A673 (cell line): ENCODE measurements at regions not wholly inside any gene's neighbourhood (a gene's known extent, or its start where the extent isn't known, plus 50 kb on each side); places are given as distances from the start of the nearest gene placed in this dataset.

Experiments
- BruUV-seq: library from RNA; stranded (reverse); fragments of 400-500 nt; replicated peaks from 2 replicates; lab custom pipeline; 2021; lab: Mats Ljungman, UMichigan
- CTCF ChIA-PET: fragments of 300-600 bp; sonication (Branson Sonifier 250); formaldehyde crosslinking; loops from one replicate; lab custom pipeline; 2022; ENCODE audit warnings: antibody characterized with exemption; lab: Charles Lee
- POLR2A ChIA-PET: fragments of 300-600 bp; sonication (Branson Sonifier 250); formaldehyde crosslinking; loops from one replicate; lab custom pipeline; 2022; ENCODE audit warnings: antibody characterized with exemption; ENCODE audit not compliant: low non-redundant PET; lab: Charles Lee
- DNase-seq: peaks from one replicate; pipeline ENCODE4 v3.0.0-alpha.2; 2015; ENCODE audit warnings: low spot score
- H3K27ac ChIP-seq: fragments of 200-600 bp; sonication (generic); 2 replicates; pipeline ENCODE4 v1.5.1; 2016; ENCODE audit warnings: mixed run types, low read depth, mild to moderate bottlenecking, mixed read lengths, antibody characterized with exemption, low read length; ENCODE audit not compliant: poor library complexity, severe bottlenecking
- H3K27me3 ChIP-seq: fragments of 200-600 bp; sonication (generic); replicated peaks from 2 replicates; pipeline ENCODE4 v1.6.1; 2017; ENCODE audit warnings: mixed run types, low read depth, mild to moderate bottlenecking, mixed read lengths, antibody characterized with exemption, low read length; ENCODE audit not compliant: insufficient read depth, poor library complexity
- H3K36me3 ChIP-seq: fragments of 200-600 bp; sonication (generic); 2 replicates; pipeline ENCODE4 v1.6.1; 2016; ENCODE audit warnings: mixed run types, mild to moderate bottlenecking, mixed read lengths, antibody characterized with exemption, low read length; ENCODE audit not compliant: insufficient read depth, poor library complexity, severe bottlenecking
- H3K4me1 ChIP-seq: fragments of 200-600 bp; sonication (generic); 2 replicates; pipeline ENCODE4 v1.6.1; 2017; ENCODE audit warnings: mixed run types, mild to moderate bottlenecking, mixed read lengths, antibody characterized with exemption, low read length; ENCODE audit not compliant: insufficient read depth, poor library complexity, severe bottlenecking
- H3K4me3 ChIP-seq: fragments of 200-600 bp; sonication (generic); 2 replicates; pipeline ENCODE4 v1.5.1; 2016; ENCODE audit warnings: low read depth, mixed run types, mild to moderate bottlenecking, mixed read lengths, low read length; ENCODE audit not compliant: poor library complexity, severe bottlenecking
- H3K9me3 ChIP-seq: fragments of 200-600 bp; sonication (generic); 2 replicates; pipeline ENCODE4 v1.6.1; 2016; ENCODE audit warnings: mixed run types, low read depth, mild to moderate bottlenecking, mixed read lengths, antibody characterized with exemption, low read length; ENCODE audit not compliant: poor library complexity, severe bottlenecking
- EZH2 ChIP-seq: fragments of 200-600 bp; sonication (generic); IDR thresholded peaks from 2 replicates; pipeline ENCODE4 v1.6.1; 2017; ENCODE audit warnings: borderline replicate concordance, low read depth, mild to moderate bottlenecking, mixed read lengths, antibody characterized with exemption, low read length; ENCODE audit not compliant: poor library complexity, severe bottlenecking
- intact Hi-C: fragments of 100-400 bp; cut with micrococcal nuclease; formaldehyde crosslinking; loops from one replicate; pipeline ENCODE4 v1.10.0; 2022; ENCODE audit not compliant: unreplicated experiment
- TF ChIP-seq, protein P1 (sequence below): fragments of 300-800, 200-600 bp; sonication (generic); conservative IDR thresholded peaks from 2 replicates; pipeline ENCODE4 v1.5.1; 2017; ENCODE audit warnings: low read depth, mild to moderate bottlenecking, antibody characterized with exemption, low read length, moderate library complexity, mixed read lengths

DNA sequence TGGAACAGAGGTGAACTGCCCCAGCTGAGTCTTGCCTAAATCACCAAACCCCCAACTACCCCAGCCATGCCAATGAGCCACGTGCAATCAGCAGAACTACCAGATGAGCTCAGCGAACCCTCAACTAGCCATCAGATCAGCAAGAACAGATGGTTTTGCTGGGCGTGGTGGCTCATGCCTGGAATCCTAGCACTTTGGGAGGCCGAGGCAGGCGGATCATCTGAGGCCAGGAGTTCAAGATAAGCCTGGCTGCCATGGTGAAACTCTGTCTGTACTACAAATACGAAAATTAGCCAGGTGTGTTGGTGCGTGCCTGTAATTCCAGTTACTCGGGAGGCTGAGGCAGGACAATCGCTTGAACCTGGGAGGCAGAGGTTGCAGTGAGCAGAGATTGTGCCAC, 374.3 kb downstream of the NXPE2 start:
- BruUV-seq, result no TSS peak
- POLR2A ChIA-PET, result no interaction called here
- Histone ChIP-seq H3K4me1 (no peaks in the 10 kb centered on the region), H3K27me3 (no peaks in the 10 kb centered on the region), H3K4me3 (no peak overlapping the region), H3K27ac (no peak overlapping the region), H3K36me3 (no peaks in the 10 kb centered on the region), H3K9me3 (peaks cover 9% of the 10 kb centered on the region)
- no peak for TF ChIP-seq EZH2
- TF ChIP-seq, protein P1, sequence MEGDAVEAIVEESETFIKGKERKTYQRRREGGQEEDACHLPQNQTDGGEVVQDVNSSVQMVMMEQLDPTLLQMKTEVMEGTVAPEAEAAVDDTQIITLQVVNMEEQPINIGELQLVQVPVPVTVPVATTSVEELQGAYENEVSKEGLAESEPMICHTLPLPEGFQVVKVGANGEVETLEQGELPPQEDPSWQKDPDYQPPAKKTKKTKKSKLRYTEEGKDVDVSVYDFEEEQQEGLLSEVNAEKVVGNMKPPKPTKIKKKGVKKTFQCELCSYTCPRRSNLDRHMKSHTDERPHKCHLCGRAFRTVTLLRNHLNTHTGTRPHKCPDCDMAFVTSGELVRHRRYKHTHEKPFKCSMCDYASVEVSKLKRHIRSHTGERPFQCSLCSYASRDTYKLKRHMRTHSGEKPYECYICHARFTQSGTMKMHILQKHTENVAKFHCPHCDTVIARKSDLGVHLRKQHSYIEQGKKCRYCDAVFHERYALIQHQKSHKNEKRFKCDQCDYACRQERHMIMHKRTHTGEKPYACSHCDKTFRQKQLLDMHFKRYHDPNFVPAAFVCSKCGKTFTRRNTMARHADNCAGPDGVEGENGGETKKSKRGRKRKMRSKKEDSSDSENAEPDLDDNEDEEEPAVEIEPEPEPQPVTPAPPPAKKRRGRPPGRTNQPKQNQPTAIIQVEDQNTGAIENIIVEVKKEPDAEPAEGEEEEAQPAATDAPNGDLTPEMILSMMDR, result no peak
- intact Hi-C loops, result no loop called here
- no peak for DNase-seq
- CTCF ChIA-PET, result no interaction called here

DNA sequence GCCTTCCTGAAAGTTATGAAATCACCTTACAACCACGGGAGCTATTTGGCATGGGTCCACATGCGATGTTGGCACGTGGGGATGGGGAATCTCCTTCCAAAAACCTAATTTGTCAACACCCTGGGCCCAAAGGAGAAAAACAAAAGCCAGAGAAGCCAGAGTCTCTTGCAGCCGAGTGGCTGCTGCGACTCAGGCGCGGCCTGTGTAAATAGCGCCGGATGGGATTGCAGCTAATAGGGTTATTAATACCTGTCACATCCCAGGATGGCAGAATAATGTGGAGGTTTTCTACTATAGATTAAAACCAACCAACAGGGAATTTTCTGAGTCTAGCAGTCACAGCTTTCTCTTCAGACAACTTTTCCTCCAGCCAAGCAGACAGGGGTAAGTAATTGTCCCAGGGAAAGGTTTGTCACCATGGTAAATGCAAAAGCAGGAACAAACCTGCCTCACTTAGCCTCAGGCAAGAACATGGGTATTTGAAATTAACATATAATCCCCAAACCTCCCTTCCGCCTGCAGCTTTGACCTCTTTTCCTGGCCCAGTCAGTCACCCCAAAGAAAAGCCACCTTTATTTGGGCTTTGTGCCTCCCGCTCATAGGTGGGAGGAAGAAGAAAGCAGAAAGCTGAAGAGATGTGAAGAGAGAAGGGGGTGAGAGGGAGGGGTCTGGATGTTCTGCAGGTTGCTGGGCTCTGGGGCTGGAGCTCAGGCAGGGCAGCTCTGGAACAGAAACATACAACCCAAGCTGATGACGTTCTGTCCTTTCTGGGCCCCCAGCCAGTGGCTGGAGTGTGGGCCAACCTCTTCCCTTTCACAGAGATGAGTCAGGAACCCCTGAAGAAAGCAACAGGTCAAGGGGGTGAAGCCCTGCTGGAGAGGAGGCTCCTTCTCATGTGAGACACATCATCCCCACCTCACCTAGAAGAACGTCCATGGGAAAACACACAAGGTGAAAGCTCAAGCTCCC, 376.5 kb downstream of the NXPE2 start:
- Histone ChIP-seq H3K4me3 (no peak overlapping the region), H3K27ac (no peak overlapping the region), H3K27me3 (no peaks in the 10 kb centered on the region), H3K36me3 (no peaks in the 10 kb centered on the region), H3K4me1 (no peaks in the 10 kb centered on the region), H3K9me3 (peaks cover 9% of the 10 kb centered on the region)
- intact Hi-C loops, result no loop called here
- ChIA-PET POLR2A (no interaction called here), CTCF (no interaction called here)
- no TSS peak for BruUV-seq
- no peak for TF ChIP-seq EZH2
- TF ChIP-seq, protein P1, result no peak
- DNase-seq, result no peak

DNA sequence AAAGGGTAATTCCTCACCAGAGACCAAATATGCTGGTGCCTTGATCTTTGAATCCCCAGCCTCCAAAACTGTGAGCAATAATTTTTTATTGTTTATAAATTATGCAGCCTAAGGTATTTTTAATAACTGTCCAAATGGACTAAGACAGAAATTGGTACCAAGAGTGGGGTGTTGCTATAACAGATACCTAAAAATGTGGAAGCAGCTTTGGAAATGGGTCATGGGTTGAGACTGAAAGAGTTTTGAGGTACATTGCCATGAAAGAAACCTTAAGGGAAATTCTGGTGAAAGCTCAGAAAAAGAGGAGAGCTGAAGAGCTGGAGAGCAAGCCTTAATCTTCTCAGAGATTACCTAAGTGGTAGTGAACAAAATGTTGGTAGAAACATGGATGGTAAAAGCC, 378.2 kb downstream of the NXPE2 start:
- ChIA-PET POLR2A (no interaction called here), CTCF (no interaction called here)
- DNase-seq, result no peak
- no peak overlapping the region for H3K27ac ChIP-seq
- H3K27me3 ChIP-seq, result no peaks in the 10 kb centered on the region
- TF ChIP-seq, protein P1, result no peak
- no peak for TF ChIP-seq EZH2
- intact Hi-C loops, result no loop called here
- H3K9me3 ChIP-seq, result peaks cover 9% of the 10 kb centered on the region
- no peak overlapping the region for H3K4me3 ChIP-seq
- no peaks in the 10 kb centered on the region for H3K4me1 ChIP-seq
- H3K36me3 ChIP-seq, result no peaks in the 10 kb centered on the region
- BruUV-seq, result no TSS peak
